Endodermal cell (in vitro differentiated cells): ENCODE measurements at regions not wholly inside any gene's neighbourhood (a gene's known extent, or its start where the extent isn't known, plus 50 kb on each side); places are given as distances from the start of the nearest gene placed in this dataset.

Experiments
- DNase-seq: peaks from one replicate; pipeline ENCODE4 v3.0.0-alpha.2; 2017
- H3K27ac ChIP-seq: 2 replicates; pipeline ENCODE4 v1.5.1; 2013; ENCODE audit warnings: mild to moderate bottlenecking, low read depth, low read length, moderate library complexity
- H3K27me3 ChIP-seq: 2 replicates; pipeline ENCODE4 v1.6.1; 2013; ENCODE audit warnings: mild to moderate bottlenecking, low read length, moderate library complexity; ENCODE audit not compliant: insufficient read depth, control insufficient read depth, poor library complexity, severe bottlenecking
- H3K36me3 ChIP-seq: 2 replicates; pipeline ENCODE4 v1.7.0; 2013; ENCODE audit warnings: mild to moderate bottlenecking, low read length, moderate library complexity; ENCODE audit not compliant: control insufficient read depth, insufficient read depth
- H3K4me1 ChIP-seq: one replicate; pipeline ENCODE4 v1.7.0; 2013; ENCODE audit warnings: low read length; ENCODE audit not compliant: control insufficient read depth, insufficient read depth
- H3K4me3 ChIP-seq: 2 replicates; pipeline ENCODE4 v1.5.1; 2013; ENCODE audit warnings: mild to moderate bottlenecking, low read length, moderate library complexity
- H3K9ac ChIP-seq: 2 replicates; pipeline ENCODE4 v1.6.1; 2013; ENCODE audit warnings: mild to moderate bottlenecking, low read length, moderate library complexity; ENCODE audit not compliant: poor library complexity, severe bottlenecking; ENCODE audit errors: extremely low read depth
- H3K9me3 ChIP-seq: 2 replicates; pipeline ENCODE4 v1.6.1; 2013; ENCODE audit warnings: mild to moderate bottlenecking, low read length, moderate library complexity; ENCODE audit not compliant: control insufficient read depth
- H3K27ac Mint-ChIP-seq: 2 replicates; pipeline ENCODE4 v1.8.0; 2020; ENCODE audit warnings: mixed read lengths
- H3K27me3 Mint-ChIP-seq: 2 replicates; pipeline ENCODE4 v1.8.0; 2021; ENCODE audit warnings: mild to moderate bottlenecking, mixed read lengths; ENCODE audit not compliant: insufficient read depth
- H3K36me3 Mint-ChIP-seq: 2 replicates; pipeline ENCODE4 v1.8.0; 2020; ENCODE audit warnings: low read depth, mixed read lengths
- H3K4me1 Mint-ChIP-seq: 2 replicates; pipeline ENCODE4 v1.8.0; 2020; ENCODE audit warnings: mixed read lengths
- H3K4me3 Mint-ChIP-seq: 2 replicates; pipeline ENCODE4 v1.8.0; 2020; ENCODE audit warnings: mild to moderate bottlenecking, moderate library complexity, mixed read lengths
- H3K9me3 Mint-ChIP-seq: 2 replicates; pipeline ENCODE4 v1.8.0; 2020; ENCODE audit warnings: mild to moderate bottlenecking, mixed read lengths
- WGBS, 2 experiments: methylation state at CpG; one replicate each; pipeline versions ENCODE4 v1.1.5 to v1.1.7; 2013; ENCODE audit warnings: missing lambda C conversion rate in 2 of 2, mixed read lengths in 1 of 2; ENCODE audit not compliant: insufficient coverage in 1 of 2, insufficient read length in 1 of 2; 5-methylcytosine and 5-hydroxymethylcytosine counted together
- TF ChIP-seq, protein P1 (sequence below): fragments of 200-600 bp; sonication (generic); conservative IDR thresholded peaks from 2 replicates; pipeline ENCODE4 v1.5.0; 2021; ENCODE audit warnings: antibody characterized with exemption, mild to moderate bottlenecking

DNA sequence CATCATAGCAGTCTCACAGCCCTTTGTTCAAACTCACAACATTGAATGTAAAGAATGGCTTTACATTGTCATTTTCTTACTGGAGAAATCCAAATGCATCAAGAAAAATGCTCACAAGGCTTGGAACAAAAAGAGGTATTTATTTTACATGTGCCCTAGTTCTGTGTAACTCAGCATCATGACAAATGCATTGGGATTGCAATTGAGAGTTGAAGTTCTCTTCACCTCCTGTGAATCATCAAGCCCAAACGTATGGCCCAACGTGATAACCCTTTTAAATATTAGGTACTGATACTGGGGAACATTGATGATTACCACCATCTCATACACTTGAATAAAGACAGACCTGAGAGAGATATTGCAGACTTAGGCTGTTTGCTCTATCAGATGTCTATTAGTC, 61.6 kb downstream of the GASK1B start:
- Mint-ChIP-seq H3K4me1 (peaks cover 45% of the 10 kb centered on the region), H3K36me3 (no peaks in the 10 kb centered on the region)

DNA sequence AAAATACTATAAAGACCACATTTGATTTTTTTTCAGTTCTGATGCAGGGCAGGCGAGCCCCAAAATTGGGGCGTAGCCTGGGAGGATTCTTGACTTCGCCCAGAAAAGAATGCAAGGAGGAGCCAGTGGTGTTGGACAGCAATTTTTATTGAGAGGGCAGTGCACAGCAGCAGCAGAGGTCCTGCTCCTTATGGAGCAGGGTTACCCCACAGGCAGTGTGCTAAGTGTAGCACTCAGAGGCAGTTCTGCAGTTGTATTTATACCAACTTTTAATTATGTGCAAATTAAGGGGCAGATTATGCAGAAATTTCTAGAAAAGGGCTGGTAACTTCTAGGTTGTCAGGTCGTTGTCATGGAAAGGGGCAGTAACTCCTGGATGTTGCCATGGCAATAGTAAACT, 69.9 kb downstream of the GASK1B start:
- Mint-ChIP-seq H3K4me1 (peaks cover 3% of the 10 kb centered on the region), H3K4me3 (no peak overlapping the region), H3K9me3 (peaks cover 4% of the 10 kb centered on the region), H3K27ac (no peak overlapping the region), H3K27me3 (no peaks in the 10 kb centered on the region), H3K36me3 (no peaks in the 10 kb centered on the region)
- 86 to 90% methylated on average over 3 to 4 of the region's 4 CpGs for WGBS, 2 experiments
- Histone ChIP-seq H3K36me3 (no peaks in the 10 kb centered on the region), H3K4me1 (no peaks in the 10 kb centered on the region), H3K9me3 (no peaks in the 10 kb centered on the region), H3K9ac (no peak overlapping the region), H3K27me3 (no peaks in the 10 kb centered on the region), H3K27ac (no peak overlapping the region), H3K4me3 (no peak overlapping the region)
- no peak for DNase-seq
- TF ChIP-seq, protein P1, sequence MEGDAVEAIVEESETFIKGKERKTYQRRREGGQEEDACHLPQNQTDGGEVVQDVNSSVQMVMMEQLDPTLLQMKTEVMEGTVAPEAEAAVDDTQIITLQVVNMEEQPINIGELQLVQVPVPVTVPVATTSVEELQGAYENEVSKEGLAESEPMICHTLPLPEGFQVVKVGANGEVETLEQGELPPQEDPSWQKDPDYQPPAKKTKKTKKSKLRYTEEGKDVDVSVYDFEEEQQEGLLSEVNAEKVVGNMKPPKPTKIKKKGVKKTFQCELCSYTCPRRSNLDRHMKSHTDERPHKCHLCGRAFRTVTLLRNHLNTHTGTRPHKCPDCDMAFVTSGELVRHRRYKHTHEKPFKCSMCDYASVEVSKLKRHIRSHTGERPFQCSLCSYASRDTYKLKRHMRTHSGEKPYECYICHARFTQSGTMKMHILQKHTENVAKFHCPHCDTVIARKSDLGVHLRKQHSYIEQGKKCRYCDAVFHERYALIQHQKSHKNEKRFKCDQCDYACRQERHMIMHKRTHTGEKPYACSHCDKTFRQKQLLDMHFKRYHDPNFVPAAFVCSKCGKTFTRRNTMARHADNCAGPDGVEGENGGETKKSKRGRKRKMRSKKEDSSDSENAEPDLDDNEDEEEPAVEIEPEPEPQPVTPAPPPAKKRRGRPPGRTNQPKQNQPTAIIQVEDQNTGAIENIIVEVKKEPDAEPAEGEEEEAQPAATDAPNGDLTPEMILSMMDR: no peak

More for the DNA sequence above, 61.6 kb downstream of the GASK1B start:
- WGBS, 2 experiments: 90% methylated on average over 2 of the region's 2 CpGs; no CpG with 5 or more reads in 1 of the 2 experiments
- Histone ChIP-seq H3K27ac (no peak overlapping the region), H3K4me3 (no peak overlapping the region), H3K9ac (no peak overlapping the region), H3K36me3 (no peaks in the 10 kb centered on the region), H3K4me1 (peaks cover 18% of the 10 kb centered on the region), H3K9me3 (no peaks in the 10 kb centered on the region), H3K27me3 (no peaks in the 10 kb centered on the region)
- no peak overlapping the region for H3K4me3 Mint-ChIP-seq
- H3K27me3 Mint-ChIP-seq: no peaks in the 10 kb centered on the region
- H3K27ac Mint-ChIP-seq: no peak overlapping the region
- TF ChIP-seq, protein P1: no peak
- DNase-seq: no peak
- peaks cover 3% of the 10 kb centered on the region for H3K9me3 Mint-ChIP-seq

DNA sequence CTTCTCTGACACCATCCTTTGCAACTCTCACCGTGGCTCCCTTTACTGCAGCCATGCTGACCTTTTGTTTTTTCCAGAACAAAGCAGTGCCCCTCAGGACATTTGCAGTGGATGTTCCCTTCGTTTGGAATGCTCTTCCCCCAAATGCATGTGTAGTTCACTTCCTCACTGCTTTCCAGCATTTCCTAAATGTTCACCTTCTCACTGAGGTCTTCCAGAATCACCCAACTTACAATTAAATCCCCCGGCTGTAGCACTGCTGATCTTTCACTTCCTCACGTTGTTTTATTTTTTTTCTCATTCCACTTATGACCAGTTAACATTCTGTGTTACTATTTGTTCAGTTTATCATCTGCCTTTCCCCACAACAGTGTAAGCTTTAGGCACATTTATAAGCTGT, 73.1 kb downstream of the GASK1B start:
- Histone ChIP-seq H3K9ac (no peak overlapping the region), H3K4me3 (no peak overlapping the region), H3K36me3 (no peaks in the 10 kb centered on the region), H3K4me1 (peaks cover 9% of the 10 kb centered on the region), H3K27me3 (no peaks in the 10 kb centered on the region), H3K9me3 (peaks cover 5% of the 10 kb centered on the region), H3K27ac (no peak overlapping the region)
- H3K4me1 Mint-ChIP-seq: peaks cover 12% of the 10 kb centered on the region
- H3K4me3 Mint-ChIP-seq: no peak overlapping the region
- H3K27me3 Mint-ChIP-seq: no peaks in the 10 kb centered on the region
- peaks cover 4% of the 10 kb centered on the region for H3K36me3 Mint-ChIP-seq
- DNase-seq: no peak
- H3K27ac Mint-ChIP-seq: peak overlapping the region; percentile 12
- TF ChIP-seq, protein P1: no peak
- H3K9me3 Mint-ChIP-seq: peaks cover 12% of the 10 kb centered on the region
- WGBS, 2 experiments: 59 to 75% methylated on average over 4 of the region's 4 CpGs
